ENCODE measurements at regions not wholly inside any gene's neighbourhood (a gene's known extent, or its start where the extent isn't known, plus 50 kb on each side); places are given as distances from the start of the nearest gene placed in this dataset.

GRCh38 chr5:89255845-89256463, 373.0 kb upstream of the MEF2C start:
- no peak for TF ChIP-seq CTCF (IDR thresholded peaks at IDR 0.05; ENCODE audit: poor library complexity, severe bottlenecking)
- no peak for TF ChIP-seq EZH2 (IDR thresholded peaks at IDR 0.05; ENCODE audit: borderline replicate concordance, insufficient read depth, low read length, poor library complexity, severe bottlenecking)
- no peak for TF ChIP-seq MXI1 (conservative IDR thresholded peaks at IDR 0.05; ENCODE audit: poor library complexity, severe bottlenecking)
- TF ChIP-seq SMC3 (conservative IDR thresholded peaks at IDR 0.05; ENCODE audit: poor library complexity): no peak

Data from neural cell (in vitro differentiated cells).